ENCODE measurements at regions not wholly inside any gene's neighbourhood (a gene's known extent, or its start where the extent isn't known, plus 50 kb on each side); places are given as distances from the start of the nearest gene placed in this dataset.

GRCh38 chr3:112734736-112735350 is 93.9 kb upstream of the CCDC80 start:
- H3K4me1 ChIP-seq (ENCODE audit: control insufficient read depth in 1 of 2, insufficient read depth in 2 of 2, low read length in 2 of 2), result peaks cover 0 to 7% of the 10 kb centered on the region in 2 experiments; a peak in 2 of 4 replicates
- CTCF ChIA-PET, result interaction anchor here (0.6 to 3.7 kb wide), 35 partner anchors 9 to 553 kb away, joined by 3 to 32 read pairs (median 5); partner anchors contain the start of gene GTPBP8
- no peaks in the 10 kb centered on the region for H3K27me3 ChIP-seq (ENCODE audit: insufficient read depth, low read length)
- no peaks in the 10 kb centered on the region for H3K9me2 ChIP-seq (ENCODE audit: insufficient read depth)
- RAD21 ChIA-PET (ENCODE audit: low non-redundant PET in 1 of 2, low total read pairs in 2 of 2, uncharacterized antibody in 2 of 2, unreplicated experiment in 2 of 2), result interaction anchor here (1.1 to 1.7 kb wide), 7 partner anchors 79 to 244 kb away, joined by 3 to 8 read pairs (median 4); no protein-coding TSS in a partner anchor
- DNase-seq (ENCODE audit: low read depth, low spot score) (peak; percentile 77), ATAC-seq (peak; percentile 93)
- H3K36me3 ChIP-seq (ENCODE audit: control insufficient read depth in 1 of 2, insufficient read depth in 2 of 2, low read length in 2 of 2), result no peaks in the 10 kb centered on the region
- intact Hi-C loops (cut with micrococcal nuclease), result loop anchor here (1.0 to 2.0 kb wide), 3 partner anchors 80 to 244 kb away; no protein-coding TSS in a partner anchor
- peak overlapping the region; percentile 54 for H3K4me2 ChIP-seq (ENCODE audit: low read length)
- no peaks in the 10 kb centered on the region for H4K20me1 ChIP-seq (ENCODE audit: insufficient read depth)
- no peak overlapping the region for H3K9ac ChIP-seq (ENCODE audit: low read length)
- BruUV-seq (replicated peaks), result no TSS peak
- H2AFZ ChIP-seq (ENCODE audit: low read depth, low read length, poor library complexity, severe bottlenecking), result peak overlapping the region; percentile 99
- TF ChIP-seq YY1 (IDR thresholded peaks at IDR 0.05; ENCODE audit: extremely low read depth, insufficient replicate concordance, low read depth, low read length) (no peak), EGR1 (IDR thresholded peaks at IDR 0.05; ENCODE audit: low read depth) (no peak), RAD21 (IDR thresholded peaks at IDR 0.05; ENCODE audit: low read depth) (peak; percentile 78), ATF3 (IDR thresholded peaks at IDR 0.05) (no peak), CTCF (IDR thresholded peaks at IDR 0.05 in 2 of 3, conservative IDR thresholded peaks at IDR 0.05 in 1 of 3; ENCODE audit: borderline replicate concordance in 1 of 3, insufficient read depth in 1 of 3, low read depth in 2 of 3, low read length in 2 of 3) (peak; percentile 65 to 91 (median 74)), JUND (IDR thresholded peaks at IDR 0.05) (no peak), ZBTB33 (IDR thresholded peaks at IDR 0.05; ENCODE audit: extremely low read depth, insufficient replicate concordance, low read length) (no peak), EZH2 (IDR thresholded peaks at IDR 0.05) (no peak), SP1 (IDR thresholded peaks at IDR 0.05; ENCODE audit: low read depth) (no peak)
- H3K9me3 ChIP-seq (ENCODE audit: control insufficient read depth in 1 of 2, insufficient read depth in 1 of 2, low read depth in 1 of 2, low read length in 2 of 2), result no peaks in the 10 kb centered on the region
- POLR2A ChIA-PET, result interaction anchor here (1.8 kb wide), 1 partner anchor 244 kb away, joined by 8 read pairs; no protein-coding TSS in a partner anchor
- H3K4me3 ChIP-seq (replicated peaks in 1 of 2; ENCODE audit: low read depth in 1 of 2, low read length in 2 of 2), result peak overlapping the region; percentile 13 to 27; a peak in 2 of 4 replicates
- no peak overlapping the region for H3K27ac ChIP-seq (ENCODE audit: low read depth, low read length)
- H3K79me2 ChIP-seq (ENCODE audit: insufficient read depth, low read length), result no peaks in the 10 kb centered on the region
